ENCODE measurements at regions not wholly inside any gene's neighbourhood (a gene's known extent, or its start where the extent isn't known, plus 50 kb on each side); places are given as distances from the start of the nearest gene placed in this dataset.

- TF ChIP-seq CTCF (conservative IDR thresholded peaks at IDR 0.05; ENCODE audit: low read depth, low read length) (no peak), EZH2 (IDR thresholded peaks at IDR 0.05; ENCODE audit: borderline replicate concordance, low read depth, low read length, poor library complexity, severe bottlenecking) (no peak)
Measured at GRCh38 chr16:88308441-88309173, 74.2 kb upstream of the ZNF469 start.

Data from A673 (cell line).